ENCODE measurements at regions not wholly inside any gene's neighbourhood (a gene's known extent, or its start where the extent isn't known, plus 50 kb on each side); places are given as distances from the start of the nearest gene placed in this dataset.

DNA sequence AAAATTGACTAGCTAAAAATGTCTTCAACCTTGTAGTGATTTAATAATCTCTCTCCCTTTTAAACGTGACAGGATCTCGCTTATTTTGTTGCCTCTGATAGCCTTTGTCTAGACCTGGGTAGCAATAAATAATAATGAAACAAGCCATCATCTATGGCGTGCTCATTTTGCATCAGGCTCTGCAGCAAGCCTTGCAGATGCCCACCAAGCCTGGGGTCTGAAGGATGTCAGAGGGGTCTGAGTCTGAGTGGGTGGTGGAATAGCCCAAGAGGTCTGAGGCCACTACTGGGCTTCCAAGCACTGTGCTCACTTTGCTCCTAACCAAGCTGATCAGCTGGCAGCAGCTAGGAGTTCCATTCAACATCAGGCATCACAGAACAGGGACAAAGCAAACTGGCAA lies 109.4 kb downstream of the GYPC start:
- TF ChIP-seq EZH2 (IDR thresholded peaks at IDR 0.05): no peak
- TF ChIP-seq, protein P1, sequence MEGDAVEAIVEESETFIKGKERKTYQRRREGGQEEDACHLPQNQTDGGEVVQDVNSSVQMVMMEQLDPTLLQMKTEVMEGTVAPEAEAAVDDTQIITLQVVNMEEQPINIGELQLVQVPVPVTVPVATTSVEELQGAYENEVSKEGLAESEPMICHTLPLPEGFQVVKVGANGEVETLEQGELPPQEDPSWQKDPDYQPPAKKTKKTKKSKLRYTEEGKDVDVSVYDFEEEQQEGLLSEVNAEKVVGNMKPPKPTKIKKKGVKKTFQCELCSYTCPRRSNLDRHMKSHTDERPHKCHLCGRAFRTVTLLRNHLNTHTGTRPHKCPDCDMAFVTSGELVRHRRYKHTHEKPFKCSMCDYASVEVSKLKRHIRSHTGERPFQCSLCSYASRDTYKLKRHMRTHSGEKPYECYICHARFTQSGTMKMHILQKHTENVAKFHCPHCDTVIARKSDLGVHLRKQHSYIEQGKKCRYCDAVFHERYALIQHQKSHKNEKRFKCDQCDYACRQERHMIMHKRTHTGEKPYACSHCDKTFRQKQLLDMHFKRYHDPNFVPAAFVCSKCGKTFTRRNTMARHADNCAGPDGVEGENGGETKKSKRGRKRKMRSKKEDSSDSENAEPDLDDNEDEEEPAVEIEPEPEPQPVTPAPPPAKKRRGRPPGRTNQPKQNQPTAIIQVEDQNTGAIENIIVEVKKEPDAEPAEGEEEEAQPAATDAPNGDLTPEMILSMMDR (IDR thresholded peaks at IDR 0.05): no peak
- no peak for TF ChIP-seq EZH2phosphoT487 (IDR thresholded peaks at IDR 0.05)
